ENCODE measurements at regions not wholly inside any gene's neighbourhood (a gene's known extent, or its start where the extent isn't known, plus 50 kb on each side); places are given as distances from the start of the nearest gene placed in this dataset.

- TF ChIP-seq CTCF (optimal IDR thresholded peaks at IDR 0.05 in 1 of 3, IDR thresholded peaks at IDR 0.05 in 1 of 3, conservative IDR thresholded peaks at IDR 0.05 in 1 of 3; ENCODE audit: extremely low read depth in 1 of 3, insufficient read depth in 2 of 3, low read length in 3 of 3) (no peak), EZH2 (IDR thresholded peaks at IDR 0.05; ENCODE audit: low read length) (no peak)
Observed at GRCh38 chr6:51139950-51140385, 321.3 kb downstream of the TFAP2B start.

Data from keratinocyte (primary cell).